GM21717 (cell line): ENCODE measurements at regions not wholly inside any gene's neighbourhood (a gene's known extent, or its start where the extent isn't known, plus 50 kb on each side); places are given as distances from the start of the nearest gene placed in this dataset.
"Not testable (repeated sequence)": the region's sequence is repeated elsewhere in the genome, so short reads cannot be mapped to it uniquely, and the experiment has no call there.

ENCODE experiments used
- ATAC-seq: cut with Tn5 transposase; IDR thresholded peaks from one replicate; pipeline ENCODE4 v1.9.1; 2021; ENCODE audit warnings: mild to moderate bottlenecking, moderate library complexity; ENCODE audit not compliant: unreplicated experiment

DNA sequence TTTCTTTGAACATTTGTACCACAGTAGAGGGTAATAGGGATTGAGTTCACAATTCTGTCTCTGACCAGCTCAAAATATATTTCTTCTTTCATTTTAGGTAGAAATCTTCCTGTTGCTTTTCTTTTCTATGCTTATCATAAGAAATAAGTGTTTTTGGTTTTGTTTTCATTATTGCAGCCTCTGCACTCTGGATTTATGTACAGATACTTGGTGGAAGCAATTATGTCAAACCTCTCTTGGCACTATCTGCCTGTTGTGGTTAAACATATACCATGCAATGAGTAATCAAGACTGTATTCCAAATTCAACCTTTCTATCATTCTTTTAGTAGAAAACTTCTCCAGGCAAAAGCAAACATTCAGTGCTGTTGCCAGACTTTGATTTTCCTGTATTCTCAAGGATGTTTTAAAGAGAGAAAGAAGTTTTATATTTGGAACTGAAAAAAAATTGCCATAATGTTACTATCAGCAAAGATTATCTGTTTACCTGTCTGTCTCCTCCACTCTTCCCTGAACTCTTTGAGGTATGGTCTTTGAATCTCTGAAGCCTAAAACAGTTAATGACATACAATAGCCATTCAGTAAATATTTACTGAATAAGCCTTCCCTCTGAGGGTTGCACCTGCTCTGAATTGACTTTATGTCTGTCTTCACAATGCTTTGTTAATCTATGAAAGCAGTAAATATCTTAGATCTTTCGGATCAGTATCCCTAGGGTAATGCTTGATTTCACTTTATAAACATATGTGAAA, 612.5 kb upstream of the PRR20A start:
- ATAC-seq, result no peak

GRCh38 chr13:56530096-56530495, 610.6 kb upstream of the PRR20A start:
- no peak for ATAC-seq

GRCh38 chr13:56547921-56548320, 592.8 kb upstream of the PRR20A start:
- ATAC-seq, result not testable (repeated sequence)

DNA sequence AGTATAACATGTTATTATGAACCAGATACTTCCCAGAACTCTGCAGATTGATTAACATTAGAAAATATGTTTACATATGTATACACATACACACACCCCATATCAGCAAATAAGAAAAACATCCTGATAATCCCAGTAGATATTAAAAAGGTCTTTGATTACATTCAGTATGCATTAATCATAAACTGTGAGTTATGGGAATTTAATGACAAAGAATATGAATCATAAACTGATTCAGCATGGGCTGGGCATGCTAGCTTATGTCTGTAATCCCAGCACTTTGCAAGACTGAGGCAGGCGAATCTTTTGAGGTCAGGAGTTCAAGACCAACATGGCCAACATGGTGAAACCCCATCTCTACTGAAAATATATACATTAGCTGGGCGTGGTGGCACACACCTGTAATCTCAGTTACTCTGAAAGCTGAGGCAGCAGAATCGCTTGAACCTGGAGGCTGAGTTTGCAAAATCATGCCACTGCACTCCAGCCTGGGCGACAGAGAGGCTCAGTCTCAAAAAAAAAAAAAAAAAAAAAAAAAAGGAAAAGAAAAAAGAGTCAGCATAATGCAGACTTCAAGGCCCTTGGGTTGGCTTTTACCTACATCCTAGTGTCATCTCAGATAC, 581.9 kb upstream of the PRR20A start:
- no peak for ATAC-seq

DNA sequence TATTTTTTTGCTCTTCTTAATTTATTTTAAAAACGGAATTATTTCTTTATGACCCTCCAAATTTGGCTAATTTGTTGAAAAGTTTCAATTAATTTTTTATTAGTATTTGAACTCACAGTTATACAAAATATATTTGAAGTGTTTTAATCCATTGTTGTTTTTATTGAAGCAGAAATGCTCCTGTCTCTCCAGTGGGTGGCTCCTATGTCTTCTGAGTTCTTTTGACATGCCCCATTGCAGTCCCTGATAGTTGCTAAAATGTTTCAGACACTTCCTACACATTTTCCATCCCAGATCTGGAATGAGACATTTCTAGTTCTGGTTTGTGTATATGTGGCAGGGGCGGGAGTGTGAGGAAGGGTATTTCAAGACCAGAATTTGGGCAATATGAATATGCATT, 579.4 kb upstream of the PRR20A start:
- no peak for ATAC-seq

DNA sequence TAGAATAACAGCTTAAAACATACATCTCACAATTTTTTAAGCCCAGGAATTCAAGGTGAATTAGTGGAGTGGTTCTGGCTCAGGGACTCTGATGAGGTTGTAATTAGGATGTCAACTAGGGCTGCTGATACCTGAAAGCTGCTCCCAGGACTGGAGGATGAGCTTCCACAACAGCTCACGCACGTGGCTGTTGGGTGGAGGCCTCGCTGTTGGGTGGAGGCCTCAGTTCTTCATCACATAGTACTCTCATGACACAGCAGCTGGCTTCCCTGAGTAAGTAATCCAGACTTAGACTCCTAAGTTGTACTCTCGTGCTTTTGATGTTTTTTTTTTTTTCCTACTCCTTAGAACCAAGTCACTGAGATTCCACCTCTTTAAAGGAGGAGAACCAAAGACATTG, 577.1 kb upstream of the PRR20A start:
- no peak for ATAC-seq

- no peak for ATAC-seq
These were observed 553.7 kb upstream of the PRR20A start for GRCh38 chr13:56586976-56587375.

DNA sequence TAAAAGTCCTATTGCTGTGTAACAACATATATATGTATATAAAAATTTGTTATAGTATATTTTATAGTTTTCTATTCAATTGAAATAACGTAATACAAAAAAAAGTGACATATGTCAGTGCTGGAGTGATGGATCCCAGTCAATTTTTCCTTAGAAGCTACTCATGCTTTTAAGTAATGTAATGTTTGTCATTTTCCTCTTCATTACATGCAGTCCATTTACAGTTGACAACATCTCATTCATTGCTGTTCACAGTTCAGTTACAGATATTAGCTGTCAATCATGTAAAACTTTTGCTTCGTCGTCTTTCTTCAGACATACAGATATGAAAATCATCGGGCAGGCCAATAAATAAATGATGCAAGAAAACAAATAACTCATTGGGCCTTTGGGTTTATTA, 525.1 kb upstream of the PRR20A start:
- no peak for ATAC-seq

DNA sequence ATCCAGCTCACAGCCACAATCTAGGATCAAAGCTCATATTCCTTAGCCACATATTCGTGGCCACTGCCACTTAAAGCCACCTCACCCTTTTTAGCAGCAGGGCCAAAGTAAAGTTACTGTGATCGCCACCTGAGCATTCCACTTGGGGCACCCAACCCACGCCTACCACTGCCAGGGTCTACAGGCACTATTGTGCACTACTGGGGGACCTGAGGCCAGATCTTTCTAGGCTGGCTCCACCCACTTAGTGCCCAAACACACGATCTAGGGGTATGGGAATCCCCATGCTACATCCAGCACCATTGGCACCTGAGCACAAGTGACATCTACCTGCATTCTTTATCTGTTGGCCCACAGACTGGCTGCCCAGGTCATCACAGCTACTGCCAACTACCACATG, 517.9 kb upstream of the PRR20A start:
- ATAC-seq, result no peak

GRCh38 chr13:56628886-56629285, 511.8 kb upstream of the PRR20A start:
- ATAC-seq, result not testable (repeated sequence)

- ATAC-seq, result not testable (repeated sequence)
These were observed 509.7 kb upstream of the PRR20A start for GRCh38 chr13:56631060-56631459.

DNA sequence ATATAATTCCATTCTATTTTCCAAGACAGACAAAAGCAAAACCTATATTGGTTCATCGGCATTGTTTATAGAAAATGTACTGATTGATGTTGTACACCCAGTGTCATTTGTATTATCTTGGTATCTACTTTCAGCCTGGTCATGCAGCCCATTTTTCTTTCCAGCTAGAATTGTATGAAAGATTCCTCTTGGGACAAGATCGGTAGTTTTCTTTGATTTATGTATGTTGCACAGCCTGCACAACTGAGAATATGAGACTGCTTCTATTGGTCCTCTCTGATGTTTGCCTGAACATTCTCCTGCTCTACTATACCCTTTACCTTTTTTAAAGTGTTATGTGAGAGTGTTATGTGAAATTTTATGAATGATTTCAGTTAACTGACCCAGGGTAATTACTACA, 487.7 kb upstream of the PRR20A start:
- ATAC-seq, result no peak

DNA sequence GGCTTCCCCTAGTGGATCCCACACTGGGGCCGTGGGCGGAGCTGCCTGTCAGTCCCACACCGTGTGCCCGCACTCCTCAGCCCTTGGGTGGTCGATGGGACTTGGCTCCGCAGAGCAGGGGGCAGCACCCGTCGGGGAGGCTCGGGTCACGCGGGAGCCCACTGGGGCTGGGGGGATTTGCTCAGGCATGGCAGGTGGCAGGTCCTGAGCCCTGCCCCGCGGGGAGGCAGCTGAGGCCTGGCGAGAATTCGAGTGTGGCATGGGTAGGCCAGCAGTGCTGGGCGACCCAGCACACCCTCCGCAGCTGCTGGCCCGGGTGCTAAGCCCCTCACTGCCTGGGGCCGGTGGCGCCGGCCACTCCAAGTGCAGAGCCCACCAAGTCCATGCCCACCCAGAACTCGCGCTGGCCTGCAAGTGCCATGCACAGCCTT, 481.7 kb upstream of the PRR20A start:
- ATAC-seq, result no peak

DNA sequence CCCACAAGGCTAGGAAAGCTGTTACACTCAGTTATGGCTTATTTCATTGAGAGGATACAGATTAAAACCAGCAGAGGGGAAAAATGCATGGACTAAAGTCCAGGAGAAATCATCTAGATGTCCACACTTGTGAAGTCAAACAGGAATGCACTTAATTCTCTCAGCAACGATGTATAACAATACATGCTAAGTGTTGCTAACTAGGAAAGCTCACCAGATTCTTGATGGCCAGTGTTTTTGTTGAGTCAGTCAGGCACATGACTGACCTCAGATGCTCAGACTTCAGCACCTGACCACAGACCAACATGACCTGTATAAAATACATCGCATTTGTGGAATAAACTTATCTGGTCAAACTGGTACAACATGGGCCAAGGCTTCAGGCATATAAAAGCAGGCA, 470.2 kb upstream of the PRR20A start:
- no peak for ATAC-seq

- no peak for ATAC-seq
These were observed 459.3 kb upstream of the PRR20A start for GRCh38 chr13:56681404-56681803.

- ATAC-seq, result no peak
These were observed 453.6 kb upstream of the PRR20A start for GRCh38 chr13:56687131-56687530.

DNA sequence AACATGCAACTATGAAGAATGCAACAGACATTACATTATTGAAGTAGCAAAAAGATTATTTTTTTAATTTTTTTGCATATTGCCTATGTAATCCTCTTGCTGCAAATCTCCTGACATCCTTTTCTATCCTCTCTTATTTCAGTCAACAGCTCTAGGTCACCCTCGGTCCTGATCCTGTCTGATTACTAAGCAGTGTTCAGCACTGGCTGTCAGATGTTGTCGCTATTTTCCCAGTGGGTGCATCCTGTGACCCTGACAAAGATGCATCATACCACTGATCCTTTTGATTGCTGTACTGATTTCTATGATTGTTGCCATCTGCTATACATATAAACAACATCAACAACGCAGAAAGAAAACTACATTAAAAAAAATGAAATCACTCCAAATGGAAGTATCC, 443.7 kb upstream of the PRR20A start:
- no peak for ATAC-seq

GRCh38 chr13:56700324-56700723, 440.4 kb upstream of the PRR20A start:
- ATAC-seq, result no peak

- no peak for ATAC-seq
These were observed 434.2 kb upstream of the PRR20A start for GRCh38 chr13:56706485-56706884.

DNA sequence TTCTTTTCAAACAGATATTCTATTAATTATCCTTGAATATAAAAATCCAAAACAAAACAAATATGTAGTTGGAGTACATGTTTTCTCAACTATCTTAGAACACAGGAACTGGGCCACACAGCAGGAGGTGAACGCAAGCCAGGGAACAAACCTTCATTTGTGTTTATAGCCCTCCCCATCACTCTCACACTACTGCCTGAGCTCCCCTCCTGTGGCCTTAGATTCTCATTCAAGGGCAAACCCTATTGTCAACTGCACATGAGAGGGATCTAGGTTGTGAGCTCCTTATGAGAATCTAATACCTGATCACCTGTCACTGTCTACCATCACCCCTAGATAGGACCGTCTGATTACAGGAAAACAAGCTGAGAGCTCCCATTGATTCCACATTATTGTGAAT, 427.1 kb upstream of the PRR20A start:
- no peak for ATAC-seq

DNA sequence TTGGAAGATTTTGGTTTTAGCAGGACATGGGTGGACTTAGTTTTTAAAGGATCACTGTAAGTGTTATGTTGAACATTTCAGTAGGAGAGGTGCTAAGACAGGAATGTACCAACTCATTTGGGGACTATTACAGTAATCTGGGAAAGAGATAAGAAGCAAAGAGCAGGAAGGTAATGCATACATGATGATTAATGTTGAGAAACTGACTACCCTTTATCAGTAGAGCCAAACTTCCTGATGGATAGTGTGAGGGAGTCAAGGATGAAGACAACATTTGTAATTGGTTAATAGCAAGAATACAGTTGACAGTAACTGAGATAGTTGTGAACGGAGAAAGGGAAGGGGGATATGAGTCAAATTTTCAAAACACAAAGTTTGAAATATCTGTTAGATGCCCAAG, 421.9 kb upstream of the PRR20A start:
- no peak for ATAC-seq

DNA sequence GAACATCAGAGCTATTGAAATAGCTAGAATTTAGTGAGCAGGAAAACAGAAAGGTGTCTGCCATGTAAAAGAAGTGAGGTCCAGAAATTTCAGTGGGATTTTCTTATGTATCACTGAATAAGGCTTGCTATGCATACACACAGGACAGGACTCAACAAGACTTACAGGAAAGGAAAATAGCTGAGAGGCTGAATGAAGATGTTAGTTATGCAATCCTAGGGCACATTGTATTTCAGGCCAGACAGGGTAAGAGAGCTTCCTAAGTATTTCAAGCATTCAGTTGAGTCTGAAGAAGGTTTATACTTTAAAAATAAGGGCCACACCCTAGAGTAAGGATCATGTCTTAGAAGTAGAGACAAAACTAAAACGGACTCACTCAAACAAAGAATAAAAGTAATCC, 419.9 kb upstream of the PRR20A start:
- no peak for ATAC-seq

DNA sequence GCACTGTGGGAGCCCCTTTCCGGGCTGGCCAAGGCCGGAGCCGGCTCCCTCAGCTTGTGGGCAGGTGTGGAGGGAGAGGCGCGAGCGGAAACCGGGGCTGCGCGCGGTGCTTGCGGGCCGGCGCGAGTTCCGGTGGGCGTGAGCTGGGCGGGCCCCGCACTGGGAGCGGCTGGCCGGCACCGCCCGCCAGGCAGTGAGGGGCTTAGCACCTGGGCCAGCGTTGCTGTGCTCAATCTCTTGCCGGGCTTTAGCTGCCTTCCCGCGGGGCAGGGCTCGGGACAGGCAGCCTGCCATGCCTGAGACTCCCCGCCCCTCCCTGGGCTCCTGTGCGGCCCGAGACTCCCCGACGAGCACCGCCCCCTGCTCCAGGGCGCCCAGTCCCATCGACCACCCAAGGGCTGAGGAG, 405.2 kb upstream of the PRR20A start:
- no peak for ATAC-seq
